ENCODE measurements at regions not wholly inside any gene's neighbourhood (a gene's known extent, or its start where the extent isn't known, plus 50 kb on each side); places are given as distances from the start of the nearest gene placed in this dataset.
"Not testable (repeated sequence)": the region's sequence is repeated elsewhere in the genome, so short reads cannot be mapped to it uniquely, and the experiment has no call there.

- DNase-seq = no peak
These were observed 284.2 kb upstream of the SGK1 start for GRCh38 chr6:134602123-134602522.

DNA sequence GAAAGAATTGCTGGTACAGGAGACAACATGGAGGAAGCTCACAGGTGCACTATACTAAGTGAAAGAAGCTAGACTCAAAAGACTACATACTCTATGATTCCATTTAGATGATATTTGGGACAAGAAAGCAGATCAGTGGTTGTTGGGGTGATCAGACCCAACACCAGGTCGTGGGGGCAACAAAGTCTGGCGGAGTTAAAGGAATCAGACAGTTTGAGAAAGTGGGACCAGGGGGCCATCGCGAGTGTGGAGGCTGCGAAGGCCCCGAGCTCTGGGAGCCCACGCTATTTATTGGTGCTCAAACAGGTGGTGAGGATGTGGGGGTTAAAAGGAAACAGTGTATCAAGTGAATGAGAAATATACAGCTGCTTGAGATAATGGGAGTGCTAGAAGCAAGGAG, 282.8 kb upstream of the SGK1 start:
- no peak for DNase-seq

DNA sequence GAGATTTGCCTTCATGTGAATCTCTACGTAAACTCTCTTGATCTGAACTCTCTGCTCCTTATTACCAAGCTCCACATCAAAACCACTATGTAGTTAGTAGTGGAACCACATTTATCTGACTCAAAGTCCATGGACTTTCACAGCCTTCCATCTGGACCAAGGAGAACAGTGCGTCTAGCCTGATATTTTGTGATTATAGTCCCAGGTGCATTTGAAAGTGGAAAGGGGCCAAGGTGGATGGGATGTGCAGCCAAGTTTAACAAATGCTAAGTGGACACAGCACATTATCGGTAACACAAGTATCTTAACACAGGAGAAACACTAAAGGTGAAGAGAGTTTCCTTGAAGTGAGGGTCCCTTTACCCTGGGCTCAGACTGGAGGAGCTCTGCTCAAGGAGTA, 281.2 kb upstream of the SGK1 start:
- no peak for DNase-seq

- no peak for DNase-seq
These were observed 278.3 kb upstream of the SGK1 start for GRCh38 chr6:134596191-134596590.

DNA sequence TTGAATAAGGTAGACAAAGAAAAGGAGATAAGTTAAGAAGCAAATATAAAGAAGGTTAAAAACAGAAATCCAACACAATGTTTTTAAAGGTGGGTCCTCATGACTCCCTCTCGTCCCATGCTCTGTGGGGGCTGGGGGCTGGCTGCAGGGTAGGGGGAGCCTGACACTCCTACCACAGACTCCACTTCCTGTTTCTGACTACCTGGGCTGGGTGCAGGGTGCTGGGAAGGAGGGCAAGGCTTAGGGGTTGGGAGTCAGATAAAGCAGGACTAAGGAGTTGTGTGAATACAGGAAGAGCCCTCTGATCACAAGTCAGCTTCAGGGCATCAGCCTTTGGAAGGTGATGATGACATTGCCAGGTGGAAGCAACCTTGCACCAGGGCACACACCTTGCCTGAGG, 277.0 kb upstream of the SGK1 start:
- DNase-seq = no peak

- DNase-seq = no peak
These were observed 276.0 kb upstream of the SGK1 start for GRCh38 chr6:134593887-134594286.

DNA sequence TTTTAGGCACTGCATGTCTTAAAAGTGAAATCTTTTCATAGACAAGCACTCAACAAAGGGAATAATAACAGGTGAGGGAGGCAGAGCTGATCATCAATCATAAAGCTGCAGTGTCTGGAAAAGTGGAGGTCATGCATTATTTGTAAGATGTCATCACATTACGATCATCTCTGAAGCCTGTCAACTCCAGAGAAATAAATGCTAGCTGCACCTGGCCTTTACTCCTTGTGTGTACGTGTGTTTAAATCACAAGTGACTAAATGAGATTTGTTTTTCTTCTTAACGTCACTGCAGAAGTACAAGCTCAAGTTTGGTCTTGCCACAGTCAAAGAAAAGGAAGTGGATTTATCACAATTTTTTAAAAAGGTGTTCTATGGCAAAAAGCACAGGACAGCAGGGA, 275.5 kb upstream of the SGK1 start:
- no peak for DNase-seq

- no peak for DNase-seq
These were observed 275.1 kb upstream of the SGK1 start for GRCh38 chr6:134593024-134593423.

GRCh38 chr6:134590449-134590848, 272.5 kb upstream of the SGK1 start:
- DNase-seq = no peak

DNA sequence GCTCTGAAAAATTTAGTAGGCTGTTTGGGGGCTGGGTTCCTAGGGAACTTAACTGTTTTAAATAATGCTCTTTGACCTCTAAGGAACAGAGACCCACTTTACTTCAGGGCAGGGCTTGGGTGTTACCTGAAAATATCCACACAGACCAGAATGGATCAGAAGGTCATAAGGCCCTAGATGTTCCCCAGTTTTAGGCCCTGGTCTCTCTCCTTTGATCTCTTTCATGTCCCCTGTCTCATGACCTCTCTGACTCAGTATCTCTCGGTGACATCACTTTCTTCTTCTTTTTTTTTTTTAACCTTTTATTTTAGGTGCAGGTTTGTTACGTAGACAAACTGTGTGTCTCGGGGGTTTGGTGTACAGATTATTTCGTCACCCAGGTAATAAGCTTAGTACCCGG, 272.1 kb upstream of the SGK1 start:
- no peak for DNase-seq

GRCh38 chr6:134589512-134589911, 271.6 kb upstream of the SGK1 start:
- DNase-seq = no peak

GRCh38 chr6:134588267-134588666, 270.4 kb upstream of the SGK1 start:
- DNase-seq = no peak

DNA sequence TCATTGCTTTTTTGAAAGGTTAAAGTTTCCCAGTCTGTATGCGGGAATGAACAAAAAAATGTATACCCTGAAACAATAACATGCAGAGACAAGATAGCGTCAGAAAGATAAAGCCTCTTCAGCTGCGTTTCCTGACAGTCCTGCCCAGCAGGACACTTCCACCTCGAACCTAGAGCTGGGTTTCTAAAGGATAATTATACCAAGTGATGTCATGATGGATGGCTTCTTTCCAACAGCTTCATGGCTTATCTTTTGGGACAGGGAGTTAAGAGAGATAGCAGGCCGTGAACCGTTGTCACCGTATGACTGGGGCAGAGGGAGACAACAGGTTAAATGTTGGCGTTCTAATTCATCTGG, 267.6 kb upstream of the SGK1 start:
- no peak for DNase-seq

GRCh38 chr6:134584847-134585516, 267.1 kb upstream of the SGK1 start:
- no peak for DNase-seq

- no peak for DNase-seq
These were observed 260.1 kb upstream of the SGK1 start for GRCh38 chr6:134577998-134578397.

DNA sequence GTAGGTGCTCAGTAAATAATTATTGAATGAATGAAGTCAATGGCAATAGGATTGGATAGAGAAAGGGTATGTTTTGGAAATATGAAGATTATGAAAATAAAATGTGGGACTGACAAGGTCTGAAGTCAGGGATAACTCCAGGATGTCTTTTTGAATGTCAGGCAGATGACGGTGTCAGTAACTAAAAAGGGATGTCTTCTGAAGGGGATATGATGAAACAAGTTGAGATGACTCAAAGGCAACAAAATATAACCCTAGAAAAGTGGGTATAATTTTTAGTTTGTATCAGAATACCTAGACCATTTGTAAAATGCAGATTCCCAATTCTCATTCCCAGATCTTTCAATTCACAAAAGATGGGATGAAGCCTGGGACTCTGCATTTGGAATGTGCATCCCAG, 257.3 kb upstream of the SGK1 start:
- no peak for DNase-seq

DNA sequence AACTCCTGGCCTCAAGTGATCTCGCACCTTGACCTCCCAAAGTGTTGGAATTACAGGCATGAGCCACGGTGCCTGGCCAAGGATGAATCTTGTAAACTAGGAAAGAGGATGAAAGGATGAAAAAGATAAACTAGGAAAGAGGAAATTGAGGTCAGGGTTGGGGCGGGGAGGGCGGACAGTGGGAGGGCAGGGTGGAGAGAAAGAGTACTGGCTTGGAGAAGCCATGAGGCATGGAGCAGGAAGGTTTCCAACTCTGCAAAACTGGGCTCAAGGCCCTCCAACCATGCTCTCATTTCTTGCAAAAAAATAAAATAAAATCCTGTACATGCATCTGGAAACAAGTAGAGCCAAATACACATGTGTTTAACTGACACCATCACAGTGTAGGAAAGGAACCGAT, 256.6 kb upstream of the SGK1 start:
- DNase-seq = no peak

DNA sequence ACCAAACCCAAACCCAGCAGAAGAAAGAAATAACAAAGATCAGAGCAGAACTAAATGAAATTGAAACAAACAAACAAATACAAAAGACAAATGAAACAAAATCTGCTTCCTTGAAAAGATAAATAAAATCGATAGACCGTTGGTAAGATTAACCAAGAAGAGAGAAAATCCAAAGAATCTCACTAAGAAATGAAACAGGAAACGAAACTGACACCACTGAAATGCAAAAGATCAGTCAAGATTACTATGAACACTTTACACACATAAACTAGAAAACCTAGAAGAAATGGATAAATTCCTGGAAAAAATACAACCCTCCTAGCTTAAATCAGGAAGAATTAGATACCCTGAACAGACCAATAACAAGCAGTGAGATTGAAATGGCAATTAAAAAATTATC, 252.1 kb upstream of the SGK1 start:
- not testable (repeated sequence) for DNase-seq

DNA sequence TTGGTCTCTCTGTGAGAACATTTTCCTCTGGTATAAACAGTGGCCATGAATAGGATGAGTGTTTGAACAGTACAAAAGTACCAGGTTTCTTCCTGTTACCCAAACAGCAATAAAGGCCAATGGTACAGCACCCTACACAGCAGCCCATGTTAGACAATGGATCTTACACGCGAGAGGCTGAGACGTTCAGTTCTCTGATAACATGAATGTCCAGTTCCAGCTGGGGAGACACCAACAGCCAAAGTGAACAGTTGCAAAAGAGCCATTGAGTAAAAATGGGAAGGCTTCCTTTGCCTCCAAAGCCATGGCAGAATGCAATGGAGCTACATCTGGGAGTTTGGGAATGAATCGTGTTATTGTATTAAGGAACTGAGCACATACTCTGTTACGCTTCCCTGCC, 246.8 kb upstream of the SGK1 start:
- no peak for DNase-seq

GRCh38 chr6:134560019-134560418, 242.1 kb upstream of the SGK1 start:
- no peak for DNase-seq

GRCh38 chr6:134557509-134557908, 239.6 kb upstream of the SGK1 start:
- no peak for DNase-seq

GRCh38 chr6:134555672-134556071, 237.8 kb upstream of the SGK1 start:
- no peak for DNase-seq

GRCh38 chr6:134553936-134554335, 236.0 kb upstream of the SGK1 start:
- no peak for DNase-seq

- no peak for DNase-seq
These were observed 233.5 kb upstream of the SGK1 start for GRCh38 chr6:134551245-134551960.

GRCh38 chr6:134550604-134551003, 232.7 kb upstream of the SGK1 start:
- DNase-seq = peak; percentile 30

Measured in femur (tissue), 1 donor.